Calu3 (cell line): ENCODE measurements at regions not wholly inside any gene's neighbourhood (a gene's known extent, or its start where the extent isn't known, plus 50 kb on each side); places are given as distances from the start of the nearest gene placed in this dataset.
"Not testable (repeated sequence)": the region's sequence is repeated elsewhere in the genome, so short reads cannot be mapped to it uniquely, and the experiment has no call there.

ENCODE experiments used
- BruUV-seq: library from RNA; stranded (reverse); fragments of 400-500 nt; replicated peaks from 2 replicates; lab custom pipeline; 2021; lab: Mats Ljungman, UMichigan
- CTCF ChIA-PET: fragments of 300-600 bp; sonication (Branson Sonifier 250); formaldehyde crosslinking; loops from one replicate; lab custom pipeline; 2022; ENCODE audit warnings: antibody characterized with exemption; lab: Charles Lee
- DNase-seq: peaks from one replicate; pipeline ENCODE4 v3.0.0; 2022
- H3K27ac Mint-ChIP-seq: one replicate; pipeline ENCODE4 v1.8.0; 2022; ENCODE audit warnings: mixed read lengths; ENCODE audit not compliant: unreplicated experiment
- H3K27me3 Mint-ChIP-seq: one replicate; pipeline ENCODE4 v1.8.0; 2022; ENCODE audit warnings: mixed read lengths; ENCODE audit not compliant: unreplicated experiment
- H3K36me3 Mint-ChIP-seq: one replicate; pipeline ENCODE4 v1.8.0; 2022; ENCODE audit warnings: mild to moderate bottlenecking, moderate library complexity, mixed read lengths; ENCODE audit not compliant: insufficient read depth, unreplicated experiment
- H3K4me1 Mint-ChIP-seq: one replicate; pipeline ENCODE4 v1.8.0; 2022; ENCODE audit warnings: mild to moderate bottlenecking, low read depth, mixed read lengths; ENCODE audit not compliant: unreplicated experiment
- H3K4me3 Mint-ChIP-seq: one replicate; pipeline ENCODE4 v1.8.0; 2022; ENCODE audit warnings: mild to moderate bottlenecking, low read depth, moderate library complexity, mixed read lengths; ENCODE audit not compliant: unreplicated experiment
- H3K9me3 Mint-ChIP-seq: one replicate; pipeline ENCODE4 v1.8.0; 2022; ENCODE audit warnings: low read depth, mixed read lengths; ENCODE audit not compliant: unreplicated experiment
- CTCF ChIP-seq: fragments of 200-600 bp; IDR thresholded peaks from one replicate; pipeline ENCODE4 v1.8.0; 2022; ENCODE audit warnings: antibody characterized with exemption; ENCODE audit not compliant: unreplicated experiment
- intact Hi-C: fragments of 100-400 bp; cut with micrococcal nuclease; formaldehyde crosslinking; loops from one replicate; pipeline ENCODE4 v1.10.0; 2022; ENCODE audit not compliant: unreplicated experiment

- no peak for TF ChIP-seq CTCF
- no peak overlapping the region for H3K4me3 Mint-ChIP-seq
- no TSS peak for BruUV-seq
- H3K4me1 Mint-ChIP-seq, result no peaks in the 10 kb centered on the region
- H3K9me3 Mint-ChIP-seq, result peaks cover 18% of the 10 kb centered on the region
- DNase-seq, result no peak
- intact Hi-C loops, result no loop called here
- no peaks in the 10 kb centered on the region for H3K27me3 Mint-ChIP-seq
- no peaks in the 10 kb centered on the region for H3K36me3 Mint-ChIP-seq
- H3K27ac Mint-ChIP-seq, result no peak overlapping the region
- CTCF ChIA-PET, result no interaction called here
Measured at GRCh38 chr5:12615141-12615820, 711.0 kb upstream of the CTNND2 start.

- Mint-ChIP-seq H3K4me3 (no peak overlapping the region), H3K27ac (no peak overlapping the region), H3K36me3 (no peaks in the 10 kb centered on the region), H3K4me1 (no peaks in the 10 kb centered on the region), H3K9me3 (peaks cover 15% of the 10 kb centered on the region), H3K27me3 (no peaks in the 10 kb centered on the region)
- CTCF ChIA-PET, result no interaction called here
- BruUV-seq, result no TSS peak
- intact Hi-C loops, result no loop called here
- TF ChIP-seq CTCF, result no peak
- no peak for DNase-seq
Measured at GRCh38 chr5:12614608-12615007, 710.4 kb upstream of the CTNND2 start.

- CTCF ChIA-PET, result no interaction called here
- no peak for TF ChIP-seq CTCF
- DNase-seq, result no peak
- H3K27ac Mint-ChIP-seq, result no peak overlapping the region
- intact Hi-C loops, result no loop called here
- H3K4me1 Mint-ChIP-seq, result no peaks in the 10 kb centered on the region
- no TSS peak for BruUV-seq
- H3K9me3 Mint-ChIP-seq, result peaks cover 17% of the 10 kb centered on the region
- H3K4me3 Mint-ChIP-seq, result no peak overlapping the region
- H3K36me3 Mint-ChIP-seq, result no peaks in the 10 kb centered on the region
- no peaks in the 10 kb centered on the region for H3K27me3 Mint-ChIP-seq
Measured at GRCh38 chr5:12611132-12611531, 706.9 kb upstream of the CTNND2 start.

- H3K4me1 Mint-ChIP-seq, H3K36me3 Mint-ChIP-seq, CTCF ChIA-PET: not testable (repeated sequence)
Measured at GRCh38 chr5:12607817-12608216, 703.6 kb upstream of the CTNND2 start.

GRCh38 chr5:12592228-12592627 is 688.0 kb upstream of the CTNND2 start:
- intact Hi-C loops, result no loop called here
- H3K4me1 Mint-ChIP-seq, result no peaks in the 10 kb centered on the region
- H3K4me3 Mint-ChIP-seq, result no peak overlapping the region
- no peaks in the 10 kb centered on the region for H3K36me3 Mint-ChIP-seq
- H3K9me3 Mint-ChIP-seq, result peaks cover 13% of the 10 kb centered on the region
- CTCF ChIA-PET, result no interaction called here
- H3K27me3 Mint-ChIP-seq, result no peaks in the 10 kb centered on the region
- no peak for TF ChIP-seq CTCF
- no TSS peak for BruUV-seq
- H3K27ac Mint-ChIP-seq, result no peak overlapping the region
- DNase-seq, result no peak

More at GRCh38 chr5:12607817-12608216, 703.6 kb upstream of the CTNND2 start:
- DNase-seq, intact Hi-C loops, H3K27me3 Mint-ChIP-seq, H3K4me3 Mint-ChIP-seq, H3K27ac Mint-ChIP-seq, BruUV-seq: not testable (repeated sequence)
- peaks cover 21% of the 10 kb centered on the region for H3K9me3 Mint-ChIP-seq
